Parathyroid adenoma (tissue), 2 donors: ENCODE measurements at regions not wholly inside any gene's neighbourhood (a gene's known extent, or its start where the extent isn't known, plus 50 kb on each side); places are given as distances from the start of the nearest gene placed in this dataset.
A peak's percentile ranks its signal among the peaks of the same experiment; 100 is the strongest.

Experiments used
- H2AFZ ChIP-seq: fragments of 300-600 bp; sonication (generic); one replicate; pipeline ENCODE4 v1.7.0; 2017; ENCODE audit warnings: antibody characterized with exemption, mild to moderate bottlenecking
- H3K27ac ChIP-seq: fragments of 300-600 bp; sonication (generic); one replicate; pipeline ENCODE4 v1.7.0; 2017
- H3K27me3 ChIP-seq: fragments of 300-600 bp; sonication (generic); one replicate; pipeline ENCODE4 v1.7.0; 2017; ENCODE audit warnings: low read length; ENCODE audit not compliant: control insufficient read depth, insufficient read depth
- H3K36me3 ChIP-seq: fragments of 300-600 bp; sonication (generic); one replicate; pipeline ENCODE4 v1.7.0; 2017; ENCODE audit warnings: low read length; ENCODE audit not compliant: control insufficient read depth, insufficient read depth
- H3K4me1 ChIP-seq: fragments of 300-600 bp; sonication (generic); one replicate; pipeline ENCODE4 v1.7.0; 2017; ENCODE audit warnings: control low read depth
- H3K4me2 ChIP-seq: fragments of 300-600 bp; sonication (generic); one replicate; pipeline ENCODE4 v1.7.0; 2017; ENCODE audit warnings: low read length
- H3K4me3 ChIP-seq: fragments of 300-600 bp; sonication (generic); one replicate; pipeline ENCODE4 v1.7.0; 2017; ENCODE audit warnings: low read depth, low read length
- H3K79me2 ChIP-seq: fragments of 300-600 bp; sonication (generic); one replicate; pipeline ENCODE4 v1.7.0; 2017; ENCODE audit warnings: control low read depth
- H3K9ac ChIP-seq: fragments of 300-600 bp; sonication (generic); one replicate; pipeline ENCODE4 v1.7.0; 2017; ENCODE audit warnings: mild to moderate bottlenecking
- H3K9me3 ChIP-seq: fragments of 300-600 bp; sonication (generic); one replicate; pipeline ENCODE4 v1.7.0; 2017; ENCODE audit warnings: low read length; ENCODE audit not compliant: control insufficient read depth
- TF ChIP-seq, protein P1 (sequence below): fragments of 300-600 bp; sonication (generic); IDR thresholded peaks from one replicate; pipeline ENCODE4 v1.7.0; 2017; ENCODE audit warnings: antibody characterized with exemption, mild to moderate bottlenecking
- donor health status: primary hyperparathyroidism.

GRCh38 chr6:97427648-97428047 lies 144.6 kb upstream of the MMS22L start:
- H3K4me1 ChIP-seq: no peaks in the 10 kb centered on the region
- H3K4me2 ChIP-seq: no peak overlapping the region
- H3K36me3 ChIP-seq: no peaks in the 10 kb centered on the region
- H3K79me2 ChIP-seq: no peaks in the 10 kb centered on the region
- no peak overlapping the region for H3K27ac ChIP-seq
- no peaks in the 10 kb centered on the region for H3K27me3 ChIP-seq
- TF ChIP-seq, protein P1, sequence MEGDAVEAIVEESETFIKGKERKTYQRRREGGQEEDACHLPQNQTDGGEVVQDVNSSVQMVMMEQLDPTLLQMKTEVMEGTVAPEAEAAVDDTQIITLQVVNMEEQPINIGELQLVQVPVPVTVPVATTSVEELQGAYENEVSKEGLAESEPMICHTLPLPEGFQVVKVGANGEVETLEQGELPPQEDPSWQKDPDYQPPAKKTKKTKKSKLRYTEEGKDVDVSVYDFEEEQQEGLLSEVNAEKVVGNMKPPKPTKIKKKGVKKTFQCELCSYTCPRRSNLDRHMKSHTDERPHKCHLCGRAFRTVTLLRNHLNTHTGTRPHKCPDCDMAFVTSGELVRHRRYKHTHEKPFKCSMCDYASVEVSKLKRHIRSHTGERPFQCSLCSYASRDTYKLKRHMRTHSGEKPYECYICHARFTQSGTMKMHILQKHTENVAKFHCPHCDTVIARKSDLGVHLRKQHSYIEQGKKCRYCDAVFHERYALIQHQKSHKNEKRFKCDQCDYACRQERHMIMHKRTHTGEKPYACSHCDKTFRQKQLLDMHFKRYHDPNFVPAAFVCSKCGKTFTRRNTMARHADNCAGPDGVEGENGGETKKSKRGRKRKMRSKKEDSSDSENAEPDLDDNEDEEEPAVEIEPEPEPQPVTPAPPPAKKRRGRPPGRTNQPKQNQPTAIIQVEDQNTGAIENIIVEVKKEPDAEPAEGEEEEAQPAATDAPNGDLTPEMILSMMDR: no peak
- no peak overlapping the region for H3K4me3 ChIP-seq
- H3K9me3 ChIP-seq: peaks cover 4% of the 10 kb centered on the region
- H2AFZ ChIP-seq: no peak overlapping the region
- H3K9ac ChIP-seq: no peak overlapping the region

DNA sequence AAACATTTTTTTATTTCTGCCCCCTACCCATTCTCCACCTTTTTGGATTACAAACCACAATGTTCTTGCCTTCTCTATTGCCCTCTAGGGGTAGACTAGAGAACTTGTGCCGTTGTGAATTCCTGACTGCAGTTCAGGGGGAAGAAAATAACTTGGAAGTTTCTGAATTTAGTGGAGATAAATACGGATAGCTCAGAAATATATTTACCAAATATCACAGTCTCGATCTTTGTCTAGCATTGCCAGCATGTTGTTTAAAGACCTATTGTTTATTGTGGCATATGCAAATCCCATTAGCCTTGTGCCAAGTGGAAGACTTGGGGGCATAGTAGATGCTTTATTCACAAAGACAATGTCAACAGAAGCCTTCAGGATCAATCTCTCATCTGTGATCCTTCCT lies 154.1 kb upstream of the MMS22L start:
- H3K9me3 ChIP-seq: no peaks in the 10 kb centered on the region
- no peak overlapping the region for H3K4me2 ChIP-seq
- H2AFZ ChIP-seq: no peak overlapping the region
- no peak overlapping the region for H3K27ac ChIP-seq
- H3K27me3 ChIP-seq: no peaks in the 10 kb centered on the region
- TF ChIP-seq, protein P1: peak; percentile 34
- no peaks in the 10 kb centered on the region for H3K79me2 ChIP-seq
- H3K9ac ChIP-seq: no peak overlapping the region
- H3K4me1 ChIP-seq: no peaks in the 10 kb centered on the region
- no peaks in the 10 kb centered on the region for H3K36me3 ChIP-seq
- H3K4me3 ChIP-seq: no peak overlapping the region

GRCh38 chr6:97438011-97438671 lies 155.1 kb upstream of the MMS22L start:
- Histone ChIP-seq H3K36me3 (no peaks in the 10 kb centered on the region), H3K4me1 (no peaks in the 10 kb centered on the region), H3K4me3 (no peak overlapping the region), H3K27me3 (no peaks in the 10 kb centered on the region), H3K79me2 (no peaks in the 10 kb centered on the region), H2AFZ (no peak overlapping the region), H3K4me2 (no peak overlapping the region), H3K9me3 (no peaks in the 10 kb centered on the region), H3K27ac (no peak overlapping the region), H3K9ac (no peak overlapping the region)
- TF ChIP-seq, protein P1: no peak

DNA sequence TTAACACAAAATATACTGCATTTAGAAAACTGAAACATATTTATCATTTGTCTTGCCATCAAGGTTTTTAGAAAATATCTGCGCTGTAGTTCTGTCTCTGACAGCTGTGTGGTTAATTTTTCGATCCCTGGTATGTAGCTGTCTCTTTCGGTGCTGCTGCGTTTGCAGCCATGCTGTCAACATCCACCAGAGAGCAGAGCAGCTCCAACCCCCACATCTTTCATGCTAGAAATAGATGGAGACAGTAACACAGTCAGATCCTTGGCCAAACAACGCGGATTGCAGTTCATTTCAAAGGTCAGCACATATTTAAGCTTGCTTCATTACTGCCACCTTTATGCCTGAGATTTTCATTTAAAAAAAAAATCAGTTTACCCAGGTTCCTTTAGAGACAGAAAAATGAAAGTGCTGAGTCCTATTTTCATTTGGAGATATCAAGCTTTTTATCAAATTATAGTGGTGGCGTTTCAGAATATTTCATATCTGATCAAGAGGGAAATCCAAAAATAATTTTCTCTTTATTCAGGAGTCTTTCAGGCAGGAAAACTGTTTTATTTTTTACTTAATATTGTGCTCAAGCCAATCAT lies 157.7 kb upstream of the MMS22L start:
- H3K27me3 ChIP-seq: no peaks in the 10 kb centered on the region
- H3K27ac ChIP-seq: no peak overlapping the region
- H3K4me2 ChIP-seq: no peak overlapping the region
- no peaks in the 10 kb centered on the region for H3K36me3 ChIP-seq
- peak overlapping the region; percentile 23 for H2AFZ ChIP-seq
- H3K9me3 ChIP-seq: no peaks in the 10 kb centered on the region
- H3K4me1 ChIP-seq: no peaks in the 10 kb centered on the region
- H3K79me2 ChIP-seq: no peaks in the 10 kb centered on the region
- H3K4me3 ChIP-seq: no peak overlapping the region
- TF ChIP-seq, protein P1: no peak
- no peak overlapping the region for H3K9ac ChIP-seq
